Epithelial cell of esophagus (primary cell): ENCODE measurements at regions not wholly inside any gene's neighbourhood (a gene's known extent, or its start where the extent isn't known, plus 50 kb on each side); places are given as distances from the start of the nearest gene placed in this dataset.

Source experiments
- DNase-seq: peaks from one replicate; pipeline ENCODE4 v3.0.0; 2010; ENCODE audit warnings: low read depth
- H3K4me3 ChIP-seq: 2 replicates; pipeline ENCODE4 v1.5.1; 2011; ENCODE audit warnings: mild to moderate bottlenecking, low read length, control low read depth
- CTCF ChIP-seq: IDR thresholded peaks from 2 replicates; pipeline ENCODE4 v1.5.1; 2011; ENCODE audit warnings: low read depth, mild to moderate bottlenecking, low read length, control low read depth, inconsistent platforms; ENCODE audit not compliant: insufficient read depth; ENCODE audit errors: missing control alignments

- no peak for TF ChIP-seq CTCF
- DNase-seq, result no peak
- H3K4me3 ChIP-seq, result no peak overlapping the region
These were observed 640.8 kb downstream of the EFNB2 start for GRCh38 chr13:105894697-105895096.

GRCh38 chr13:105890509-105890908, 645.0 kb downstream of the EFNB2 start:
- TF ChIP-seq CTCF, result no peak
- DNase-seq, result no peak
- no peak overlapping the region for H3K4me3 ChIP-seq

GRCh38 chr13:105878119-105878700, 657.3 kb downstream of the EFNB2 start:
- no peak overlapping the region for H3K4me3 ChIP-seq
- DNase-seq, result no peak
- no peak for TF ChIP-seq CTCF

- H3K4me3 ChIP-seq, result no peak overlapping the region
- no peak for DNase-seq
- no peak for TF ChIP-seq CTCF
These were observed 660.6 kb downstream of the EFNB2 start for GRCh38 chr13:105874814-105875213.

- no peak for TF ChIP-seq CTCF
- no peak for DNase-seq
- H3K4me3 ChIP-seq, result no peak overlapping the region
These were observed 663.7 kb downstream of the EFNB2 start for GRCh38 chr13:105871768-105872167.

GRCh38 chr13:105871326-105871725, 664.1 kb downstream of the EFNB2 start:
- H3K4me3 ChIP-seq, result no peak overlapping the region
- DNase-seq, result no peak
- no peak for TF ChIP-seq CTCF

- TF ChIP-seq CTCF, result no peak
- no peak for DNase-seq
- H3K4me3 ChIP-seq, result no peak overlapping the region
These were observed 672.1 kb downstream of the EFNB2 start for GRCh38 chr13:105863300-105863920.
